MV-4-11 (cell line): ENCODE measurements at regions not wholly inside any gene's neighbourhood (a gene's known extent, or its start where the extent isn't known, plus 50 kb on each side); places are given as distances from the start of the nearest gene placed in this dataset.
"Not testable (repeated sequence)": the region's sequence is repeated elsewhere in the genome, so short reads cannot be mapped to it uniquely, and the experiment has no call there.

Experiments used
- DNase-seq: peaks from one replicate; lab custom pipeline; 2025; lab: John Stamatoyannopoulos, UW

- no peak for DNase-seq
Observed at GRCh38 chr5:3103262-3103811, 351.9 kb upstream of the IRX2 start.

- no peak for DNase-seq
Observed at GRCh38 chr5:3102531-3102930, 351.1 kb upstream of the IRX2 start.

GRCh38 chr5:3101561-3101960, 350.1 kb upstream of the IRX2 start:
- no peak for DNase-seq

- DNase-seq: no peak
Observed at GRCh38 chr5:3100921-3101551, 349.6 kb upstream of the IRX2 start.

GRCh38 chr5:3099954-3100353, 348.5 kb upstream of the IRX2 start:
- DNase-seq: no peak

- DNase-seq: no peak
Observed at GRCh38 chr5:3099526-3099925, 348.0 kb upstream of the IRX2 start.

- DNase-seq: no peak
Observed at GRCh38 chr5:3098821-3099220, 347.3 kb upstream of the IRX2 start.

- DNase-seq: no peak
Observed at GRCh38 chr5:3092664-3093063, 341.2 kb upstream of the IRX2 start.

- DNase-seq: no peak
Observed at GRCh38 chr5:3092211-3092610, 340.7 kb upstream of the IRX2 start.

- DNase-seq: no peak
Observed at GRCh38 chr5:3091040-3091774, 339.7 kb upstream of the IRX2 start.

GRCh38 chr5:3090305-3090704, 338.8 kb upstream of the IRX2 start:
- DNase-seq: not testable (repeated sequence)

GRCh38 chr5:3080366-3080765, 328.9 kb upstream of the IRX2 start:
- DNase-seq: no peak

GRCh38 chr5:3077684-3078083, 326.2 kb upstream of the IRX2 start:
- no peak for DNase-seq

- no peak for DNase-seq
Observed at GRCh38 chr5:3075309-3075708, 323.8 kb upstream of the IRX2 start.

GRCh38 chr5:3068401-3068800, 316.9 kb upstream of the IRX2 start:
- DNase-seq: no peak

GRCh38 chr5:3060283-3060682, 308.8 kb upstream of the IRX2 start:
- DNase-seq: no peak

GRCh38 chr5:3059488-3059887, 308.0 kb upstream of the IRX2 start:
- DNase-seq: no peak

- DNase-seq: no peak
Observed at GRCh38 chr5:3058942-3059341, 307.5 kb upstream of the IRX2 start.

GRCh38 chr5:3056866-3057265, 305.4 kb upstream of the IRX2 start:
- no peak for DNase-seq

GRCh38 chr5:3051400-3051799, 299.9 kb upstream of the IRX2 start:
- DNase-seq: no peak

- no peak for DNase-seq
Observed at GRCh38 chr5:3050863-3051262, 299.4 kb upstream of the IRX2 start.

GRCh38 chr5:3049261-3049660, 297.8 kb upstream of the IRX2 start:
- DNase-seq: no peak

- no peak for DNase-seq
Observed at GRCh38 chr5:3047212-3047774, 295.8 kb upstream of the IRX2 start.
